ENCODE measurements at regions not wholly inside any gene's neighbourhood (a gene's known extent, or its start where the extent isn't known, plus 50 kb on each side); places are given as distances from the start of the nearest gene placed in this dataset.

GRCh38 chr6:14734416-14735340 lies 511.2 kb upstream of the JARID2 start:
- intact Hi-C loops (cut with micrococcal nuclease) = no loop called here
- DNase-seq (no peak), ATAC-seq (no peak)

DNA sequence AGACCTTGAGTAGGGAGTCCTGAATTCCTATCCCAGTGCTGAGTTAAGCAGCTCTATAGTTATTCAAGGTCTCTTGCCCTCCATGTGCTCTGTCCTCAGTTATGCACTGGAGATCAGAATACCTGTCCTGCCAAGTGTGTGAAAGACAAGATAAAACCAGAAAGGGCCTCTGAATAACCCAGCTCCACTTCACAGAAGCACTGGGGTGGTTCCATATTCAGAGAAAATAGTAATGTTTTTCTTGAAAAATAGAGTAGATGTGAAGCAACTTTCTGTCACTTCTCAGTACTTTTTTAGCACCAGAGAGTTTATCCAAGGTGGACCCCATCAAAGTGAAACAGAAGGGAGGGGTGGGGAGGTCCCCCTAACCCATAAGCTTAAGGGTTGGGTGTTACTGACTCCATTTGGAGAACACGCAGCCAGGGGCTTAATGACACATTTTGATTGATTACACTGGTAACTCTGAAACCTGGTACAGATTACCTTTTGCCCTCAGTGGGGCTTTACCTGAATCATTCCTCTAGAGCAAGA lies 509.8 kb upstream of the JARID2 start:
- intact Hi-C loops (cut with micrococcal nuclease) = no loop called here
- no peak for ATAC-seq

DNA sequence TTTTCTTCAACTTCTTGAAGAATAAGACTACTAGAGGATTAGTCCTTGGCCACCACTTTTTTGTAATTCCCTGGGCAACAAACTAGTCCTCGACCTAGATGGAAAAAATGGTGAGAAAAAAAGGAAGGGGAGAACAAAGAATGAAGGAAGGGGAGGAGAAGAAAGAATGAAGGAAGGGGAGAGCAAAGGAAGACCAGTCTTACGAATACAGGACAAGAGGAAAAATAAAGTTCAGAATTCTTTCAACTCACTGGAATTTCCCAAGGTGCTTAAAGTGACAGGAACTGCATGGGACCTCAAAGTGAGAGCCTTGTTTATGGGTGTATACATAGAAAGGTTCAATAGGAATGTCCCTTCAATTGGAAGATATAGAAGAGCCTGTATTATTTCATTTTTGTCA lies 509.3 kb upstream of the JARID2 start:
- ATAC-seq = no peak
- intact Hi-C loops (cut with micrococcal nuclease) = no loop called here
- no peak for DNase-seq

More for the DNA sequence above, 509.8 kb upstream of the JARID2 start:
- no peak for DNase-seq

DNA sequence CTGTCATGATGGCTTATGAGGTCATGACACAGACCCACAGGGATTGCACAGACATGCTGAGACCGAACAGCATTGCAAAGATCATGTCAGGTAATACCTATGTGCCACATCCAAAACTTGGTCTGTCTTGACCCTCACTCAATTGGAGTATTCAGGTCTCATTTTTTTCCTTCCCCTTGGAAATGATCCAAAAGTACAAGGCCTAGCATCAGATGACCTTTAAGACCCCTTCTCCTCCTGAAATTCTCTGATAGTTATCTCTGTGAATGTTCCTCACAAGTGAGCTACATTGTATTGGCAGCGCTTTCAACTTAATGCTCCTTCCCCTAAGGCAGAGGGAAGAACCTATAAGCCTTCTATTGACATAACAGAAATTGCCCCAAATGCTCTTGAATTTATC lies 507.4 kb upstream of the JARID2 start:
- ATAC-seq = no peak
- intact Hi-C loops (cut with micrococcal nuclease) = no loop called here
- DNase-seq = no peak

DNA sequence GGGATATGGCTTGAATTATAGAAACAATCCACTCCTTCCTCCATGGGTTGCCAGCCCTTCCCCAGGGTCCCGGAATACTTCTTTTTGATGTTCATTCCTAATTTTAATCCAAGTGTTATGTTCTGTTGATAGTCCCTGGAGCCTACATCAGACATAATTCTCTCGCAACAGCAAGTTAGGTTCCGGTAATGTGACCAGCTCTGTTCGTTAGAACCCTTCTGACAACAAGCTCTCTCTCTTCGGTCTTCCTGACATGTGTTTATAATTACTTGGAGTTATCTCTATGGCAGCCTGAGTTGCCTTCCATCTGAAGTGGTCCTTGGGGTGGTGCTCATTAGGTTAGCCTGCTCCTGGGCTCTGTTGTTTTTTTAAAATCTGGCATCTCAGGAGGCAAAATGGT lies 506.9 kb upstream of the JARID2 start:
- intact Hi-C loops (cut with micrococcal nuclease) = no loop called here
- ATAC-seq (peak; percentile 22), DNase-seq (no peak)

GRCh38 chr6:14739827-14740226 lies 506.0 kb upstream of the JARID2 start:
- no peak for ATAC-seq
- intact Hi-C loops (cut with micrococcal nuclease) = no loop called here
- no peak for DNase-seq

GRCh38 chr6:14742171-14742570 lies 503.7 kb upstream of the JARID2 start:
- ATAC-seq (no peak), DNase-seq (no peak)
- intact Hi-C loops (cut with micrococcal nuclease) = no loop called here

DNA sequence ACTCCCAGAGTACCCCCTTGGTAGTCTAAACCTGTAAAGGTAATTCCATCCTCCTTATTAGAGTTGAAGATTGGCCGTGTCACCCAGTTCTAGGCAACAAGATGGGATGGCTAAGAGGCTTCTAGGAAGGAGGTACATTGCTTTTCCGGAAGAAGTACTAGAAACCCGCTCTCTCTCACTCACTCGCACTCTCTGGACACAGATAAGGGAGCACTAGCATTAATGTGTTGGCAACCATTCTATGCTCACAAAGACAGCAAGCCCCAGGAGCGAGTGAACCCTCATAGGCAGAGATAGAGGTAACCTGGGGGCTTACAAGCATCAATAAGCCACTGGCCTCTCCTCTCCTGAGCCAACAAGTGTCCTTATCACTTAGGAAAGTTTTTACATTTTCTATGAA lies 503.2 kb upstream of the JARID2 start:
- intact Hi-C loops (cut with micrococcal nuclease) = no loop called here
- DNase-seq (no peak), ATAC-seq (no peak)

DNA sequence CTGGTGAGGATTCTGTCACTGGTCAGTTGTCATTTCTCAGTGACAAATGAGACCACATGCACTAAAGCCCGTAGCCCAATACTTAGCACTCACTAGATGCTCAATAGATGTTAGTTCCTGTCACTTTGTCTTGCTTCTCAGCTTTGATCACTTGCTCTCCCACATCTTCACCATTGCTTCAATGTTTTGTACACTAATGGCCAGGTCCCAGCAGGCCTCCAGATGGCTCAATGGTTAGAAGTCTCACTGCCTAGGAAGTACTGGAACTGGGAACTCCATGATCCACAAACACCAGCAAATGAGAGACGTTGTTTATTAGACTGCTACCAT lies 502.8 kb upstream of the JARID2 start:
- DNase-seq (no peak), ATAC-seq (no peak)
- intact Hi-C loops (cut with micrococcal nuclease) = no loop called here

GRCh38 chr6:14743474-14744211 lies 502.2 kb upstream of the JARID2 start:
- DNase-seq = peak; percentile 39
- intact Hi-C loops (cut with micrococcal nuclease) = no loop called here

GRCh38 chr6:14744212-14744556 lies 501.7 kb upstream of the JARID2 start:
- DNase-seq (no peak), ATAC-seq (no peak)
- intact Hi-C loops (cut with micrococcal nuclease) = no loop called here

More at GRCh38 chr6:14743474-14744211, 502.2 kb upstream of the JARID2 start:
- ATAC-seq = peak; percentile 63

- no peak for DNase-seq
- ATAC-seq = no peak
- intact Hi-C loops (cut with micrococcal nuclease) = no loop called here
Measured at GRCh38 chr6:14746139-14746837, 499.6 kb upstream of the JARID2 start.

DNA sequence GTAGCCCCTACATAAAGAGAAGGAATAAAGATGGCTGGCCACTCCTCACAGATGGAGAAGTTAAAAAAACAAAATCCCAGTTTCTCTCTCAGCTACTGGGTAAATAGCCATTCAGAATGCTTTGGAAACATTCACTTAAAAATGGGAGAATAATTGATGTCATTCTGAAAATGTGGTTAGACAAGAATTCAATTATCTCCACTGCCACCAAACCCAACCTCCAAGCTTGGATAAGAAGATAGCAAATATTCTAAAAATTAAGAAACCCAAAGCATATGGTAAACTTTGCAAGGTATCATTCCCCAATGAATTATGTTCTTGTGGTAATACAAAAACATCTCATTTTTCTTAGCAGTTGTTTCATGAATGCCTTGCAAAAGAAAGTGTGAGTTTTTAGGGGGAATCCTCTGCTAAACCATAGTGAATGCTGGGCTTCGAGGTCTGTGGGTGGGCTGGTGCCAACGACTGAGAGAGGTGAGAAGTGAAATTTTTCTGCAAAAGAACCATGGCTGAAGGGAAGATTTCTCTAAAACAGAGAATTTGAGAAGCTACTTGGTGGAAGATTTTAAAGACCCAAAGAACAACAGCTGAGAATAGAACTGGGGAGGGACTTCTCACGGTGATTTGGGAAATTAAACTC lies 497.9 kb upstream of the JARID2 start:
- ATAC-seq (no peak), DNase-seq (no peak)
- intact Hi-C loops (cut with micrococcal nuclease) = no loop called here

DNA sequence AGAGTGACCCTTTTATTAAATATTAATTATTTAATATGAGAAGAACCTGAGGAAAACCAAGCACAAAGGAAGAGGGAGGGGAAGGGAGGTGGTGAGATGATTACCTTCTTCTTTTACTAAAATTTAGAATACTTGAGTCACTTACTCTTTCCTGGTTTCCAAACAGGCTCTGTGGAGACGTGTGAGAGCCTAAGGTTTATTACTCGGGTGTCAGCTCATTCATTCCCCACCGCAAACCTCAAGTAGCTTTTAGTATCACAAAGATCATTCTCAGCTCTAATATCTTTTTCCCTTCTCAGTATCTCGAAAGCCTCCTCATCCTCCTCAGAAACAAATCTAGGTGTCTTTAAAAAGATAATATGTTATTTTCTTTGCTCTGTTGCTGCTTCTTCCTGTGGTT lies 497.2 kb upstream of the JARID2 start:
- ATAC-seq (no peak), DNase-seq (no peak)
- intact Hi-C loops (cut with micrococcal nuclease) = no loop called here

GRCh38 chr6:14750059-14750661 lies 495.7 kb upstream of the JARID2 start:
- DNase-seq (no peak), ATAC-seq (no peak)
- intact Hi-C loops (cut with micrococcal nuclease) = no loop called here

DNA sequence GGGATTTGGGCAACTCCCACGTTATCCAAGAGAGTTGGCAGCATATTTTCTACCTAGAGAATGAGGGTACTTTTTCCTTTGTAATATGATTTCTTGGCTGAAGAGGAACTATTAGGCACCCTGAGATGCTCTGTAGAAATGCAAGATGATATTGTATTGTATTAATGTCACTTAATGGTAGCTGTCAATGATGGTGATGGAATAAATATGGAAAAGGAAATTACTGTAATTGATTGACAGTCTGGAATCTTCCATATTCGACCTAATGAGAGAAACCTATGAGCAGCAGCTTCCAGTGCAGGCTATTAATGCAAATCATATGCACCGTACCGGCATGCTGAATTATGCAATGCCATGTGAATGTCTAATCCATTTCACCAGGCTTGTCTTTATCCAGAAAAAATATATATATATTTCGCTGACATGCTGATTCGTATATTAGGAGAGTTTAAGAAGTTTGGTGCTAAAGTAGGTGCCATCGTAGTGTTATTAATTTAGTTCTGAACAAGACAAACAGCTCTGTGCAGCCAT lies 494.2 kb upstream of the JARID2 start:
- intact Hi-C loops (cut with micrococcal nuclease) = no loop called here
- ATAC-seq = no peak
- DNase-seq = no peak

GRCh38 chr6:14754751-14755513 lies 490.9 kb upstream of the JARID2 start:
- no peak for ATAC-seq
- intact Hi-C loops (cut with micrococcal nuclease) = no loop called here

GRCh38 chr6:14756340-14756739 lies 489.5 kb upstream of the JARID2 start:
- intact Hi-C loops (cut with micrococcal nuclease) = no loop called here
- ATAC-seq = no peak
- DNase-seq = no peak

More at GRCh38 chr6:14754751-14755513, 490.9 kb upstream of the JARID2 start:
- DNase-seq = no peak
